Stimulated activated CD8-positive, alpha-beta memory T cell treated with anti-CD3 and anti-CD28 coated beads, Interleukin-7, amount 100 ng/mL, for 48 hours (primary cell): ENCODE measurements at regions not wholly inside any gene's neighbourhood (a gene's known extent, or its start where the extent isn't known, plus 50 kb on each side); places are given as distances from the start of the nearest gene placed in this dataset.

Experiments used
- DNase-seq, 2 donors: peaks; one replicate each; pipeline ENCODE4 v3.0.0-alpha.2; 2020; ENCODE audit warnings: low read depth in 1 of 2; ENCODE audit errors: extremely low read depth in 1 of 2

- DNase-seq = no peak
Measured at GRCh38 chr15:25985165-25985564, 122.0 kb upstream of the ATP10A start.

- DNase-seq = no peak
Measured at GRCh38 chr15:25982736-25983135, 119.6 kb upstream of the ATP10A start.

GRCh38 chr15:25981114-25981513 lies 118.0 kb upstream of the ATP10A start:
- no peak for DNase-seq

DNA sequence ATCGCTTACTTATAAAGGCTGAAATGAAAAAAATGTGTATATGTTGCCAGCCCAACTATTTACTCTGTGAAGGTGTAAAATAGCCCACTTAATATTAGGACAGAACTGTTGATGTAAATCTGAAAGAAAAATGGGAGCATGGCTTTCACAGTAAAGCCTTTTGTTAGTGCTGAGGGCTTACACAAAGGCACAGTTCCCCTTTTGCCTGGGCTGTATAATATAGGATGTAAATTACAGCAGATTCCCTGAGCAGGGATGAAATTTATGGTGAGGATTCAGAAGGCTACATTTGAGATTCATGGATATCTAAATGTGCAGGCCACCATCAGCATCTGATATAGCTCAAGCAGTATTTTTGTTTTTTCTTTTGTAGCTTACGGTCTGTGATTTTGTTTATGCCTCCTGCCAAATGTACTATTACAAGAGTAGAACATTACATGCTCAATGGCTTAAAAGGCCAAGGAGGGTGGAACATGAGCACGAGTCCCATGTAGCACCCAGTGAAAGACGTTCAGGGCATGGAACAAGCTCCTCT lies 109.1 kb upstream of the ATP10A start:
- no peak for DNase-seq

- DNase-seq = no peak
Measured at GRCh38 chr15:25971053-25971452, 107.9 kb upstream of the ATP10A start.

DNA sequence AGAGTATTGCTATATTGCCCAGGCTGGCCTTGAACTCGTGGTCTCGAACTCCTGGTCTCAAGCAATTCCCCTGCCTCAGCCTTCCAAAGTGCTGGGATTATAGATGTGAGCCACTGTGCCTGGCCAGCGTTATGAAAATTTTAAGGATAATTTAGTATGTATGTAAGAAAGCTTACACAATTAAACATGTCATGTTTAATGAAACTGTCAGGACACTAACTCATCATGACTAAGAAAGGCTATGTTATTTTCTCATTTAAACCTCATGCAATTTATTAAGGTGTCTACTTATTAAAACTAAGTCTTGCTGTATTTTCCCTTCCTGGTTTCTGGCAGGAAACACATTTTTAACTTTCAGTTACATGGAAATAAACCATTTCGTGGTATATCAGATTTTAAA lies 106.8 kb upstream of the ATP10A start:
- no peak for DNase-seq

- no peak for DNase-seq
Measured at GRCh38 chr15:25967116-25967515, 104.0 kb upstream of the ATP10A start.

- no peak for DNase-seq
Measured at GRCh38 chr15:25965326-25965725, 102.2 kb upstream of the ATP10A start.

GRCh38 chr15:25960273-25960672 lies 97.1 kb upstream of the ATP10A start:
- DNase-seq = no peak

- DNase-seq = no peak
Measured at GRCh38 chr15:25959100-25959499, 96.0 kb upstream of the ATP10A start.

DNA sequence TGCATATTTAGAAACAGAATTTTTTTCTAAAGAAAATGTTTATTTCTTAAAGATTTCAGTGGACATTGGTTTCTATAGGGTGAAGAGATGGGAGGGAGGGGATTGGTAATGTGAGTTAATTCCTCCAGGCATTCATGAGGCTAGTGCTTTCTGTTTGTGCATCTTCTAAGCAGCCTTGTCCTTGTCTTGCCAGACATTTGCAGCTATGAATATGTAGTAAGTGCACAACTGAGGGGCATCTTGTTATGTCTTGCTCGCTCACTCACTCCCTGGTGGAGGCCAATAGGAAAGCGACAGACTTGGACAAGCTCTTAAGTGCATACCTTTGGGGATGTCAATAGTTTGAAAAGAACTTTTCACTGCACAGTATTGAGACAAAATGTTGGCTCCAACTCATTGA lies 92.5 kb upstream of the ATP10A start:
- DNase-seq = no peak

DNA sequence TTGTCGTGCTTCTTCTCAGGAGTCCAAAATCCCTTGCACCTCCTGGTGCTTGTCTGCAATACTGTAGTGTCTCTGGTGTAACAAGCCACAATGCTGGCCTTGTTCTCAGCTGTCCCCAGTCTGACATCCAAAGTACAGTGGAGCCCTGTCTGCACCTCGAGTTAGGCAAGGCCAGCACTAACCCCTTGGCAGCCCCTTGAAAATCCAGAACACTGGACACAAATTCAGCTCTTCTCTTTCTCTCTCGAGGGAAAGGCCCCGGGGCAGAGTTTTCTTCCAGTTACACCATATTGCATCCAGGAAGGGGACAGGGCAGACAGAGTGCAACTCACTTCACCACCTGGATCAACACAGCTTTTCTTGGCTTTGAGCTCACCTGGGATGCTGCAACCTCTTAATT lies 91.3 kb upstream of the ATP10A start:
- no peak for DNase-seq

- DNase-seq = no peak
Measured at GRCh38 chr15:25950014-25950413, 86.9 kb upstream of the ATP10A start.

- no peak for DNase-seq
Measured at GRCh38 chr15:25947323-25948314, 84.5 kb upstream of the ATP10A start.

DNA sequence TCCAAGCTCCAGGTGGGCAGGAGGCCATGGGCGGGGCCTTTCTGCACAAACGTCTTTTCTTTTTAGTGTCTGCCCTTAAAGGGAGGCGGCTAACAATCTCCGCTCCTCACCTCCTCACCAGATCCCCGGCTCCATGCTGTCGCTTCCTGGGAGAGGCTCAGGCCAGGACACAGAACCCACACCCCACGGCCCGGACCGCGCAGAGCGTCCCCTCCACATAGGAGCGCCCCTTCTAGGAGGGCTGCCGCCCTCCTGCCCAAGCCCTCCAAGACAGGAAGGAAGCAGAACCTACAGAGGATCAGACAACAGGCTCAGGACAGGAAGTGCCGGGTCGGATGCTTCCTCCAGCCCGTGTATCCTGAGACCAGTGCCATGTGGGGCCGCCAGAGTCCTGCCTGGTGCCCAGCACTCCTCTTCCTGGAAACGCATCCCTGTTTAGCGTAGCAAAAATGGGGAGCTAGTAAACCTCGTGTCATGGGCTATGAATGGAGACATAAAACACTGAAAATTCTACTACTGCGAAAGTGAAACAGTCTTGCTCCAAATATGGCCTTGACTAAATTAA lies 83.2 kb upstream of the ATP10A start:
- DNase-seq = no peak

DNA sequence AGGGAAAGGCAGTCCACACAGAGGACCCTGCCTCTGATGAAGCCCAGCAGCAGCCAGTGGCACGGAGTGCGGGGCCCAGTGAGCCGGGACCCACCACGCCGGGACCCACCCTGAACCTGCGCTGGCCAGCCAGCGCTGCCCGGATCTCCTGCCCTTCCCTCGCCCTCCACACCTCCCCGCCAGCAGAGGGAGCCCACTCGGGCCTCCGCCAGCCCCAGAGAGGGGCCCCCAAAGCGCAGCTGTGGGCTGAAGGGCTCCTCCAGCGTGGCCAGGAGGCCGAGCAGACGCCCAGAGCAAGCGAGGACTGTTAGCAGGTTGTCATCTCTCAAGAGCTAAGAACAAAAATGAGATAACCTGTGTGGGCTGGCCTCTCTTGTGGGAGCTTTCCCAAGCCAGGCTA lies 81.3 kb upstream of the ATP10A start:
- no peak for DNase-seq

DNA sequence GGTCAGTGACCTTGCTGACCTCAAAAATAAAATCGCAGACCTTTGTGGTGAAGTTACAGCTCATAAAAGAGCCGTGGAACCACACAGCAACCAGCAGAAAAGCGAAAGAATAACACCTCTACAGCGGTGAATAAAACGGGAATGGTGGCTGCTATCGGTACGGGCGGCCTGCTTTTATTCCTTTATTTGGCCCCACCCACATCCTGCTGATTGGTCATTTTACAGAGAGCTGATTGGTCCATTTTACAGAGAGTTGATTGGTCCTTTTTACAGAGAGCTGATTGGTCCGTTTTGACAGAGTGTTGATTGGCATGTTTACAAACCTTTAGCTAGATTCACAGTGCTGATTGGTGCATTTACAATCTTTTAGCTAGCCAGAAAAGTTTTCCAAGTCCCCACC lies 80.7 kb upstream of the ATP10A start:
- DNase-seq = no peak

DNA sequence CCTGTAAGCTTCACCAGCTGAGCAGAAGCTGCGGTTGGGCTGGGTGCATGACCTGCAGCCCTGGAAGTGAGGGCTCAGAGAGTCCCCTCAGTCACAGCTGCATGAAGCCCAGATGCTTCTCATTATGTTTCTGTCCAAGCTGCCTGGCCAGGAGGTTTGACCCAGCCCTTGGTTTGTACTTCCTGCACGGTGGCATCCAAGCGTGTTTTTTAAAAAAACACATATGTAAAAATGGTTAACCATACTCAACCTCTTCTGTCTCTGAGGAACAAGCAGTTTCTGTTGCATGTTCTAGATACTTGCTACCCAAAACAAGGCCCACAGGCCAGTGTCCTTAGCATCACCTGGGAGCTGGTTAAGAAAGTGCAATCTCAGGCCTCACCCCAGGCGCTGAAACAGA lies 76.0 kb upstream of the ATP10A start:
- DNase-seq = no peak

GRCh38 chr15:25937796-25938195 lies 74.7 kb upstream of the ATP10A start:
- DNase-seq = no peak

DNA sequence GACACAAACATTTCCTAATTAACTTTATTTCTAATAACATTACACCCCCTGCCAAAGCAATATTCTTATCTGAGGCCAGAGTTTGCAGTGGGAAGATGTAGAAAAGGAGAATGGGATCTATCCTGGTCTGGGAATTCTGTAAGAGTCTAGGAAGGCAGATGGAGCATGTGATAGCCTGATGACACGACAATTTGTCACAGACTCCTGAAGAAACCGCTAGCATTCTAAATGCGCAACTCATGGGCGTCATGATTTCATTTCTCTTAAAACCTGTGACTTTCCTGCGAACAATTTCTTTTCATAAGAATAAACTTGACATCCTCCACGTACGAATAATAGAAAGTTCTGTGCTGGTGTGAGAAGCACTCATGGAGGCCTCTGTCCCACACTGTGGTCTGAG lies 72.9 kb upstream of the ATP10A start:
- no peak for DNase-seq

GRCh38 chr15:25933456-25934158 lies 70.5 kb upstream of the ATP10A start:
- DNase-seq = peak; percentile 21 to 44

DNA sequence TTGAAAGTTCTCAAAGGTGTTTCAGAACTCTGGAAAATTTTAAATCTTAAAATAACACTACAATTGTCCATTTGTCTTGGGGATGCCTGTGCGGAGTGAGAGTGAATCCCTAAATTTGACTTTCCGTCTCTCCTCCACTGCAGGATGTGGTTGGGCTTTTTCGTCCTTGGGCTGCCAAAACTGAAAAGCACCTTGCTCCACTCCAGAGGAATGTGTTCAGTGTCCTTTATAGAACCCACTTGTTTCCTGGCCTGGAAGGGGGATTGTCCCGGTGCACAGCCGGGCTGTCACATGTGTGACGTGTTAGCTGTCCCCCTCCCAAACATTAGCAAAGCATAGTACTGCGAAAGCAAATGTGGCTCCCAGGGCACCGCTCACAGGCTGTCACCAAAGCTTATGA lies 69.6 kb upstream of the ATP10A start:
- no peak for DNase-seq
